HG02642 (cell line): ENCODE measurements at regions not wholly inside any gene's neighbourhood (a gene's known extent, or its start where the extent isn't known, plus 50 kb on each side); places are given as distances from the start of the nearest gene placed in this dataset.

Experiments used
- ATAC-seq: cut with Tn5 transposase; IDR thresholded peaks from one replicate; pipeline ENCODE4 v1.9.1; 2021; ENCODE audit warnings: mild to moderate bottlenecking; ENCODE audit not compliant: unreplicated experiment, poor library complexity

DNA sequence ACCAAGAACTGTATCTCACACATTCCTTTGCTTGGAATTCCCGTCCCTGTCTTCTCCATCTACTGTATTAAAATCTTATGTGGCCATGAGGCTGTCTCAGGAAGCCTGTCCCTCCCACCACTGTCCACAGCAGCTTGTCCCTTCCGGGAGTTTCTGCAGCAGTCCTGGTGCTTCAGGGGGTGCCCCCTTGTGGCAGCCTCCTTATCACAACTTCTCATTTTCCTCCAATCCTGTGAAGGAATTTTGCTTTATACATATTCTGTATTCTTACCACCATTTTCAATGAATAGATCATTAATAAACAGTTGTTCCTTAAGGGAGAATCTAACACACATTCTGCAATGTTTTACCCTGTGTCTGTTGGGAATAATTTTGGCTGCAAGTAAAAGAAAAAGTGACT is 220.4 kb upstream of the RAG2 start:
- peak; percentile 64 for ATAC-seq

DNA sequence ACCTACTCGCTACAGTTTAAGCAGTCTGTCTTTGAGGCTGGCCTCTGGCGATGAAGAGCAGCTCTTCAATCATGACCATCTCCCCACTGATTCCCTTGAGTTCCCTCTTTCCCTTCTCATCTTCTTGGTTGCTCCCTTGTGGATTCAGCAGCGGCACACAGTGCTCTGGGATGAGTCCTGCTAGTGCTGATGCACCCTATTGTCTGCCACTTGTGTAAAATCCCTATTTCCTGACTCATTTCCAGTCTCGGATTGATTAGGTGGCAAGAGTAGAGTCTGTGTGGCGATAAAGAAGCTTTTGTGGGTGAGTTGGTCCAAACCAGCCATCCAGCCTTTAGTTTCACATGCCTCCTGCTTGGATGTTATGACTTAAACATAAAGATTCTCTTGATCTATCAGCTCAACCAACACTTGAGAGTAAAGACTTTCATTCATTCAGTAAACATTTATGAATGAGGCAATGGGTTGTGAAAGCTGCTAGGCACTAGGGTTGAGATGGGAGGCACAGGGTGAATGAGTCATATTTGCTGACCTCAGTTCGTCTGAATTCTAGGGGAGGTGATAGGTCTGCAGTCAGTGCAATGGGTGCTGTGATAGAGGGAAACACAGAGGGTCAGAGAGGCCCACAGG is 219.4 kb upstream of the RAG2 start:
- ATAC-seq: no peak

DNA sequence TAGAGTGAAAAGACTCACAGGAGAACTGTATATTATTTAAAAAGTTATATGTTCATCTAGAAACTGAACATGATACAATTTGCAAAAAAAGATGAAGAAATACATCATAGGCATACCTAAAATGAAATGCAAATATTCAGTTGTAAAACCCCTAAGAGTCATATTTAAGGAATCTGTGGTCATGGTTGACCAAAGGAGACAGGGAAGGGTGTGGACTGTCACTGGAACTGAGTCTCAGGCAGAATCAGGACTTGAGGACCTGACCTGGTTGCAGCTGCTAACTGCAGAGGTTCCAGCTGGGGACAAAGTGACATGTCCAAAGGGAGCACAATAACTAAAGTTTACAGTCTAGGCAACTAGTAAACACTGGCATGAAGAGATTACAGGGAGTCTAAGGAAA is 211.3 kb upstream of the RAG2 start:
- no peak for ATAC-seq

- no peak for ATAC-seq
Measured at GRCh38 chr11:36807871-36808270, 209.8 kb upstream of the RAG2 start.

DNA sequence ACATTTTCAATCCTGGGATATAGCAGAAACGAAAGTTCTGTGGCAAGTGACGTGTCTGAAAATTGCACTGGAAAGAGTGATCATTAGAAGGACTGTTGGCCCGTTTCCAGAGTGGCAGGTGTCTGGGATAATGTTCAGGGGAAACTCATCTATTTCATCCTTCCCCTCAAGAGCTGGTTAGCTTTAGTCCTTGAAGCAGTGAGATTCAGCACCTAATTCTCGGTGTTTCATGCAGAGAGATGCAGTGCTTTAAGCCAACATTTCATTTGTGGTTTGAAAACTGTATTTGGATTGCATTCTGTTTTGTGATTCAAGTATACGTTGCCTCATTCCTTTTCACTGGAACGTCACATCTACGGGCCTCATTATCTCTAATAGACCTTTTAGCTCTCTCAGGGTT is 205.0 kb upstream of the RAG2 start:
- ATAC-seq: no peak

DNA sequence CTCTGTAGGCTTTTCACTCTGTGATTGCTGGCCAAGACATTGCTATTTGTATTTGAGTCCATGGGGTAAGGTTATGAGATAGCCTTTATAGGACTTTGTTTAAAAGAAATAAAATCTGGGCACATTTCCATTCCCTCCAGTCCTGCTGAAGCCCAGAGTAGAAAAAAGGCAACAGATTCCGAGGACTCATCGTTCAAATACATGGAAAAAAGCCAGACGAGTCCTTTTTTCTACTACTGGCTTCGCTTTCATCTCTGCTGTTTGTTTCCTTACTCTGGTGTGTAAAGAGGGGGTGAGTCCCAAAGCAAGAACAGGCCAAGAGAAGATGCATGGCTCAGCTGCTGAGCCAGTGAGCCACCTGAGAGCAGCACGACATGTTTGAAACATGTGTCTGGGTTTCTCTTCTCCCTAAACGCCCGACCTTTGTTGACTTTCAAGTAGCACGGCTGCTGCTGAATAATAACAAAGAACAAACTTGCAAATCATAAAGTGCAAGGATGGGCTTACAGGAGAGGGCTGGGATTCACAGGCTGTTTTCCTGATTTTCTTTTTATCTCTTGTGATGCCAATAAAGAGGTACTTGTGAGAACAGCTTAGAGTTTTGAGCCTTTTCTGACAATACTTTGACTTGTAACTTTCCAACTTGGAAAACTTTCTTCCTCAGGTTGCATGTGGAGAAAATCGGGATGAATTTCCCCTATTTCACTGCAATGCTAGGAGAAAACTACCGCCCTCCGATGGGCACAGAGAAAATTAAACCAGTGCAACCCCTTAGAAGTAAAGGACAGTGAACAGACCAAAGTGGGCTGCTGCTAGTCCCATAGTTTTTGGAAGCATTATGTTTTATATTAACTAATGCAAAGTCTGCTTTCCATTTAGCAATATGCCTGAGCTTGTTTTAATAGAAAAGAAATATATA is 195.2 kb upstream of the RAG2 start:
- ATAC-seq: no peak

DNA sequence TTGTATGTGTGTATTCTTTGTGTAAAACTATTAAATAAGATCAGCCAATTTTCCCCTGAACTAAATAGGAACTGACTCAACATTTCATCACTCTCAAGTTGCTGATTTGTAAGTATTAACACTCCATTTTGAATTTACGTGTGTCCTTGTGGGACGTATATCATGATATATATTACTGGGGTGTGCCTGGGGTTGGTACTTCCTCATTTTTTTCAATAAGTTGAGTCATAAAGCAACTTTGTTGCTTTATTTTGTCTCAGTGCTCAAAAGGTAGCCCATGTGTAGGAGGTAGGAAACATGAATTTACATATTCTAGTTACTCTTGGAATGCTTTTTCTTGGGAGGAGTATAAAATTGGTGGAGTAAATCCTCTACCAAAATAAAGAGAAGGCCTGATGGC is 193.9 kb upstream of the RAG2 start:
- ATAC-seq: no peak

- ATAC-seq: no peak
Measured at GRCh38 chr11:36790526-36790925, 192.5 kb upstream of the RAG2 start.

DNA sequence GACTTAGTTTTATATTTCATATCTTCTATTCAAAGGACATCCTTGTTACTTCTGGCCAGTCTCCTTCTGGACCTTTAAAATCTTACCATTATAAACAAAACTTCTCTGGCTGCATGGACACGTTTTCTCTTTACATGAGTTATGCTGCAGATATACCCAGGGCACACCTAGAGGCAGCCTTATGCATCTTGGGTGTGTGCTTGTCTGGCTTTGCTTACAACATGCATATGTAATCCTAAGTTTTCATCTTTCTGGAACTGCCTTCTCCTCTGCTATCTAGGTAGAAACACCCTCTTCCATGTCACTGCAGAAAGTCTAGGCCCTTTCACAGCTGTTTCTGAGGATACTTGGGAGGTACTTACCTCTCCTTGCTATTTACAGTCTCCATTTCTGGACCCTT is 185.8 kb upstream of the RAG2 start:
- no peak for ATAC-seq

DNA sequence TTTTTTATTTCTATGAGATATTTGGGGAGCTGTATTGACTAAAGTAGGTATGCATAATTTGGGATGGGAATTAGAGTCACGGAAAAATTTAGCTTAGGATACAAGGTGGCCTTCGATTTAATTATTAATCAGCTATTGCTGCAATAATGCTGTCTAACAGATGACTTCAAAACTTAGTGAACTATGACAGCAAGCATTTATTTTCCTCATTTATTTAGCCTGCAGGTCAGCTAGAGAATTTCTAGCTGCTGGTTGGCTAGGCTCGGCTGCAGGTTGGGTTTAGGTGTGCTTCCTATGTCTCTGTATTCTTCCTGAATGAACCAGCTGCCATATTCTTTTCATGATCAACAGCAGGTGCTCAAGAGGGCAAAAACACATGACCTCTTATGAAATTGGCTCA is 181.8 kb upstream of the RAG2 start:
- no peak for ATAC-seq

DNA sequence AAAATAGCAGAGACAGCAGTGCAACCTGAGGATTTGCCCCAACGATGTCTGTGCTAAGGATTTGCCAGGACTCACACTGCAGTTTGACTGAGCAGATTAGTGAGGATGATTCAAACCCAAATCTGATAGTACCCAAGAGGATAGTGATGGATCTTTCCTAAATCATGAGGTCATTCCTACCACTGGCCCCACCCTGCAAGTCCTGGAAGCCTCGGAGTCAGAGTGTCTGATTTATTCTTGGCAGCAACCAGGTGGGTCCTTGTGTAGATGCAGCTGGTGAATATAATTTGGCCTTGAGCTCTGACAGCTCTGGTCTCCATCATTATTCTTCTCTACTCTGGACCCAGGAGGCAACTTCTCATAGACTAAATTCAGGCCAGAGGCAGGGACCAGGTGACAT is 179.3 kb upstream of the RAG2 start:
- no peak for ATAC-seq

DNA sequence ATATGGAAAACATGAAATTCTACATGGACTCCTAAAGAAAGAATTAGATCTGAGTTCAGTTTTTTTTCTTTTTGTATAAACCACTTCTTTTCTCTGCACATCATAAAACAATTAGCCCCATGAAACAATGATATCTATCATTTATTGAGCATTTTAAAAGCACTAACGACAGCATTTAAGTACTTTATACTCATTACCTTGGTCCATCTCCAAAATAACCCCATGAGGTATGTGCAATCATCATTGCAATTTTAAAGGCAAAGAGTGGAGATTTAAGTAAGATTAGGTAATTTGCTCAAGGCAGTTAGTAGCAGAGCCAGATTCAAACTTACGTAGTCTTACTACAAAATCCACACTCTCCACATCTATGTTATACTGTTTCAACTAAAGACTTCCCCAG is 177.7 kb upstream of the RAG2 start:
- ATAC-seq: no peak

DNA sequence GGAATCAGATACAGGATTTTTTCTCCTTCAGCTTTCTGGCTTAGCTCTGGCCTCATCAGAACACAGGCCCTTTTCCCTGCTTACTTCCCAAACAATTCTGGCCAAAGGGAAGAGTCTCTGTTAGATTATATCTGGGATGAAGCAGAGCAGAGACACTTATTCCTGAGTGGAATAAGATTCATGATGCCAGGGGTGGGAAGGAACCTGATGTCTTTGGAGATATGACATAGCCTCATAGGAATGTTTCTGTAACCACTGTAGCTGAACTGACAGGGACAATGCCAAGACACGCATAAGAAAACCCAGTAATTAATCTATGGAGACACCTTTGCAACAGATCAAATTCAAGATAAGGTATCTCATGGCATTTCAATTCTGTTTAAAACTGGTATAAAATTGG is 177.1 kb upstream of the RAG2 start:
- no peak for ATAC-seq

DNA sequence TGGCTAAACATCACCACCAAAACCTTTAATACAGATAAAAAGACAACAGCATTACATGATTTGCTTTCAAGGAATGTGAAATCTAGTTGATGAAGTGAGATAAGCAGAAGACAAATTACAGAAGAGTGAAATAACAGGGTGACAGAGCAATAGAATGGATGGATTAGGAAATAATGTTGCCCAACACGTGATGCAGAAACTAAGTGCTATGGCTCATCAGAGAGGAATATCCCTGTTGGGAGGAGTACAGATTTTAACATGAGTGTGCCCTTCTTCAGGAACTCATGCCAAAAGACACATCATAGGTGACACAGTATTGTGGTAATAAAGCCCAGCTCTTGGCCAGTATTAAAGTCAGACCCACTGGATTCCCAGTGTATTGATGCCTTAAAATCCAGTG is 176.6 kb upstream of the RAG2 start:
- ATAC-seq: no peak

DNA sequence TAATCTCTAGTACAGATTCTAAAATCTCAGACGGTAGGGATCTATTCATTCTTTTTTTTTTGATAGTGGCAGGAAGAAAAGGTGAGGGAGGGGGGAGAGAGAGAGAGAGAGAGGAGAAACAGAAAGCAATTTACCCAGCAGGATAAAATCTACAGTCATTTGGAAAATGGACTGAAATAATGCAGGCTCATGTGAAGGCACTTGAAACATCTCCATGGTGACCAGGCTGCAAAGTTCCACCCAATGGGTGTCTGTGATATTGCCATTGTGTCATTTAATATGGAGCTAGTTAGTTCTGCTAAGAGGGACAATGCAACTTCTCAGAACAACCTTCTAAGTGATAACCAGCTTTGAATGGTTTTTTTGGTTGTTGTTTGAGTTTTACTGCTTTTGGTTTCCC is 165.2 kb upstream of the RAG2 start:
- no peak for ATAC-seq

- ATAC-seq: no peak
Measured at GRCh38 chr11:36757075-36757474, 159.0 kb upstream of the RAG2 start.

GRCh38 chr11:36753960-36754359 is 155.9 kb upstream of the RAG2 start:
- no peak for ATAC-seq

DNA sequence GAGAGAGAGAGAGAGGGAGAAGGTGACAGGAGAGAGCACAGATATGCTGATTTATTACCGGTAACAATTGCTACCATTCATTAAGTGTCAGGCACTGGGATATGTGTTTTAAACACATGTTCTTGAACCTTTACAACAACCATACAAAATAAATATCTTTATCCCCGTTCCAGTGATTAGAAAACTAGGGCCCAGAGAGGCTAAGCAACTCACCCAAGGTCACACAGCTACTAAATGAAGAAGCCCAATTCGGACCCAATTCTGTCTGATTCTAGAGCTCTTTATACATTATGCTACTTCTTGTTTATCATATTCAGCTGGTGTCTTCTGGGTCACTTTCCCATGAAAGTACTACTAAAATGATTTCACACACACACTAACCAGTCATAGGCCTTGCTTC is 154.0 kb upstream of the RAG2 start:
- no peak for ATAC-seq

- ATAC-seq: no peak
Measured at GRCh38 chr11:36751335-36751781, 153.3 kb upstream of the RAG2 start.

GRCh38 chr11:36750349-36750748 is 152.3 kb upstream of the RAG2 start:
- no peak for ATAC-seq

- ATAC-seq: no peak
Measured at GRCh38 chr11:36748836-36749235, 150.8 kb upstream of the RAG2 start.
